IMR-90 (cell line): ENCODE measurements at regions not wholly inside any gene's neighbourhood (a gene's known extent, or its start where the extent isn't known, plus 50 kb on each side); places are given as distances from the start of the nearest gene placed in this dataset.

Source experiments
- ATAC-seq: fragments of 200-7000 bp; cut with Tn5 transposase; 2 replicates; pipeline ENCODE4 v1.9.1; 2020; ENCODE audit warnings: low read depth, mild to moderate bottlenecking, moderate library complexity
- BruUV-seq: library from RNA; stranded (reverse); fragments of 400-500 nt; replicated peaks from 2 replicates; lab custom pipeline; 2021; lab: Mats Ljungman, UMichigan
- CTCF ChIA-PET: fragments of 300-600 bp; formaldehyde crosslinking; extraction: SDS; loops from one replicate; lab custom pipeline; 2021; ENCODE audit warnings: antibody characterized with exemption; lab: Yijun Ruan, JAX
- POLR2A ChIA-PET: fragments of 300-600 bp; sonication (Branson Sonifier 250); formaldehyde crosslinking; loops from one replicate; lab custom pipeline; 2022; ENCODE audit warnings: antibody characterized with exemption; ENCODE audit not compliant: unreplicated experiment; lab: Charles Lee
- DNase-seq: peaks from one replicate; pipeline ENCODE4 v3.0.0; 2013
- H2AFZ ChIP-seq: replicated peaks from 2 replicates; pipeline ENCODE3; 2013; ENCODE audit warnings: low read length, mild to moderate bottlenecking; ENCODE audit not compliant: poor library complexity
- H2AK5ac ChIP-seq: 2 replicates; pipeline ENCODE4 v1.6.1; 2013; ENCODE audit warnings: low read depth, low read length, inconsistent platforms
- H2AK9ac ChIP-seq: replicated peaks from 2 replicates; pipeline ENCODE3; 2013; ENCODE audit warnings: mild to moderate bottlenecking, low read depth, low read length, moderate library complexity; ENCODE audit not compliant: poor library complexity
- H2BK120ac ChIP-seq: 2 replicates; pipeline ENCODE4 v1.6.1; 2013; ENCODE audit warnings: low read depth, low read length, inconsistent platforms
- H2BK15ac ChIP-seq: 3 replicates; pipeline ENCODE4 v1.6.1; 2013; ENCODE audit warnings: low read depth, low read length, inconsistent platforms
- H2BK20ac ChIP-seq: 2 replicates; pipeline ENCODE4 v1.6.1; 2013; ENCODE audit warnings: low read depth, mild to moderate bottlenecking, inconsistent platforms, low read length, moderate library complexity
- H2BK5ac ChIP-seq: 2 replicates; pipeline ENCODE4 v1.6.1; 2013; ENCODE audit warnings: mild to moderate bottlenecking, low read depth, low read length, inconsistent platforms; ENCODE audit not compliant: poor library complexity, severe bottlenecking
- H3K14ac ChIP-seq: replicated peaks from 2 replicates; pipeline ENCODE4 v1.6.1; 2013; ENCODE audit warnings: low read depth, low read length, inconsistent platforms
- H3K18ac ChIP-seq: 2 replicates; pipeline ENCODE4 v1.6.1; 2013; ENCODE audit warnings: low read depth, low read length, control low read depth
- H3K23ac ChIP-seq: 2 replicates; pipeline ENCODE4 v1.6.1; 2013; ENCODE audit warnings: low read depth, low read length, inconsistent platforms
- H3K27ac ChIP-seq: 2 replicates; pipeline ENCODE4 v1.5.1; 2013; ENCODE audit warnings: mild to moderate bottlenecking, control low read depth, low read length; ENCODE audit not compliant: insufficient read depth
- H3K27me3 ChIP-seq: 2 replicates; pipeline ENCODE4 v1.6.1; 2013; ENCODE audit warnings: low read length; ENCODE audit not compliant: control insufficient read depth, insufficient read depth
- H3K36me3 ChIP-seq: 2 replicates; pipeline ENCODE4 v1.6.1; 2013; ENCODE audit warnings: low read length, mixed read lengths; ENCODE audit not compliant: control insufficient read depth, insufficient read depth
- H3K4ac ChIP-seq: 2 replicates; pipeline ENCODE4 v1.6.1; 2013; ENCODE audit warnings: low read depth, low read length, inconsistent platforms
- H3K4me1 ChIP-seq: 2 replicates; pipeline ENCODE4 v1.6.1; 2013; ENCODE audit warnings: low read length, mixed read lengths; ENCODE audit not compliant: control insufficient read depth, insufficient read depth
- H3K4me2 ChIP-seq: 2 replicates; pipeline ENCODE4 v1.6.1; 2013; ENCODE audit warnings: low read depth, mild to moderate bottlenecking, control low read depth, low read length, moderate library complexity
- H3K4me3 ChIP-seq: 2 replicates; pipeline ENCODE4 v1.5.1; 2013; ENCODE audit warnings: low read depth, mild to moderate bottlenecking, control low read depth, low read length, moderate library complexity; ENCODE audit not compliant: insufficient read depth
- H3K56ac ChIP-seq: 2 replicates; pipeline ENCODE4 v1.6.1; 2013; ENCODE audit warnings: low read length, inconsistent platforms; ENCODE audit not compliant: insufficient read depth; ENCODE audit errors: extremely low read depth
- H3K79me1 ChIP-seq, 2 experiments: 2 replicates each; pipeline ENCODE4 v1.6.1; 2013; ENCODE audit warnings: low read length in 2 of 2, inconsistent platforms in 1 of 2, low read depth in 1 of 2
- H3K9ac ChIP-seq: 2 replicates; pipeline ENCODE4 v1.6.1; 2013; ENCODE audit warnings: low read depth, low read length, control low read depth
- H3K9me1 ChIP-seq: 2 replicates; pipeline ENCODE4 v1.6.1; 2013; ENCODE audit warnings: low read length, inconsistent platforms; ENCODE audit not compliant: insufficient read depth
- H3K9me3 ChIP-seq: 2 replicates; pipeline ENCODE4 v1.6.1; 2013; ENCODE audit warnings: low read length; ENCODE audit not compliant: control insufficient read depth, insufficient read depth
- H4K20me1 ChIP-seq: 2 replicates; pipeline ENCODE4 v1.6.1; 2013; ENCODE audit warnings: low read length, inconsistent platforms; ENCODE audit not compliant: insufficient read depth
- H4K5ac ChIP-seq: 2 replicates; pipeline ENCODE4 v1.6.1; 2013; ENCODE audit warnings: mild to moderate bottlenecking, low read depth, low read length, control low read depth
- H4K8ac ChIP-seq, 2 experiments: 2 replicates each; pipeline ENCODE4 v1.6.1; 2013; ENCODE audit warnings: low read depth in 2 of 2, low read length in 2 of 2, control low read depth in 1 of 2, inconsistent platforms in 1 of 2
- H4K91ac ChIP-seq: 2 replicates; pipeline ENCODE4 v1.6.1; 2013; ENCODE audit warnings: low read depth, low read length, inconsistent platforms; ENCODE audit not compliant: insufficient read depth
- MAFK ChIP-seq: IDR thresholded peaks from 2 replicates; pipeline ENCODE4 v1.6.1; 2012; ENCODE audit warnings: low read depth, low read length, improper control_type of control experiment
- MAZ ChIP-seq: IDR thresholded peaks from 2 replicates; pipeline ENCODE4 v1.6.1; 2012; ENCODE audit warnings: low read depth, mild to moderate bottlenecking, low read length, improper control_type of control experiment, moderate library complexity, borderline replicate concordance
- POLR2A ChIP-seq: IDR thresholded peaks from 2 replicates; pipeline ENCODE4 v1.6.1; 2012; ENCODE audit warnings: mild to moderate bottlenecking, low read depth, low read length
- RAD21 ChIP-seq: IDR thresholded peaks from 2 replicates; pipeline ENCODE4 v1.6.1; 2012; ENCODE audit warnings: low read length, improper control_type of control experiment
- SMC3 ChIP-seq: fragments of 150-350 bp; IDR thresholded peaks from 2 replicates; pipeline ENCODE4 v1.6.1; 2016; ENCODE audit warnings: low read depth, mild to moderate bottlenecking, antibody characterized with exemption, low read length, moderate library complexity
- WGBS, 2 experiments: methylation state at CpG; one replicate each; pipeline versions ENCODE4 v1.1.5 to v1.1.7; 2013; ENCODE audit warnings: missing lambda C conversion rate in 2 of 2; ENCODE audit not compliant: insufficient read length in 1 of 2; ENCODE audit errors: extremely low coverage in 2 of 2; 5-methylcytosine and 5-hydroxymethylcytosine counted together
- dilution Hi-C: fragments of 300-500 bp; cut with HindIII; formaldehyde crosslinking; loops from one replicate; pipeline ENCODE4 v1.14.3; 2018; ENCODE audit warnings: low sequenced_read_pairs; ENCODE audit not compliant: unreplicated experiment
- in situ Hi-C: fragments of 300-500 bp; cut with MboI; formaldehyde crosslinking; loops from 3 replicates; pipeline ENCODE4 v1.14.3; 2019; ENCODE audit warnings: low sequenced_read_pairs, inconsistent platforms, mixed read lengths
- intact Hi-C: fragments of 100-400 bp; cut with micrococcal nuclease; formaldehyde crosslinking; loops from 2 replicates; pipeline ENCODE4 v1.10.0; 2022
- TF ChIP-seq, protein P1 (sequence below): fragments of 150-350 bp; IDR thresholded peaks from 2 replicates; pipeline ENCODE4 v1.6.1; 2016; ENCODE audit warnings: low read depth, mild to moderate bottlenecking, low read length, moderate library complexity, borderline replicate concordance
- TF ChIP-seq, protein P2 (sequence below): conservative IDR thresholded peaks from 2 replicates; pipeline ENCODE4 v1.5.1; 2012; ENCODE audit warnings: mild to moderate bottlenecking, low read depth, low read length, improper control_type of control experiment

DNA sequence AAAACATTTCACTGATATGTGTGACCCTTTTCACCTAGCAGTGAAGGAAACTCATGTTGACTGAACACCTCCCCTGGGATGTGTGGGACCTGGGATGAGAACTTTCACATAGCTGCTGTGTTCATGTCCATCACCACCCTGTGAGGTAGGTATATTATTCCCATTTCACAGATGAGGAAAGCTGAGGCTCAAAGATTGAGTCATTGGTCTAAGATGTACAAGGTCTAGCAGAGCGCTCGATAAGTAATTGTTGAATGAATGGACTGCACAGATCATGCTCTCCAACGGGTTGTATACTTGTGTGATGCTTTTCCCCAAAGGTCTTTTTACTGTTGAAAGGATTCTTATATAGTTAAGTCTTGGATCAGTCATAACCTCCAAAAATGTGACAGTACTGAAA, 75.6 kb upstream of the TSC22D1 start:
- BruUV-seq = no TSS peak
- no peaks in the 10 kb centered on the region for H3K27me3 ChIP-seq
- H3K36me3 ChIP-seq = no peaks in the 10 kb centered on the region
- H2AK5ac ChIP-seq = no peak overlapping the region
- WGBS, 2 experiments = no CpG with 5 or more reads among the region's 3 CpGs
- DNase-seq (no peak), ATAC-seq (no peak)
- dilution Hi-C loops (no loop called here), in situ Hi-C loops (no loop called here), intact Hi-C loops (no loop called here)
- no peak overlapping the region for H3K23ac ChIP-seq
- H3K4me3 ChIP-seq = no peak overlapping the region
- no peak overlapping the region for H2BK20ac ChIP-seq
- no peak overlapping the region for H4K8ac ChIP-seq
- no peaks in the 10 kb centered on the region for H3K79me1 ChIP-seq
- H4K20me1 ChIP-seq = no peaks in the 10 kb centered on the region
- peaks cover 10% of the 10 kb centered on the region for H3K4me1 ChIP-seq
- TF ChIP-seq SMC3 (no peak), RAD21 (no peak), MAZ (no peak), POLR2A (no peak), MAFK (no peak)
- TF ChIP-seq, protein P1, sequence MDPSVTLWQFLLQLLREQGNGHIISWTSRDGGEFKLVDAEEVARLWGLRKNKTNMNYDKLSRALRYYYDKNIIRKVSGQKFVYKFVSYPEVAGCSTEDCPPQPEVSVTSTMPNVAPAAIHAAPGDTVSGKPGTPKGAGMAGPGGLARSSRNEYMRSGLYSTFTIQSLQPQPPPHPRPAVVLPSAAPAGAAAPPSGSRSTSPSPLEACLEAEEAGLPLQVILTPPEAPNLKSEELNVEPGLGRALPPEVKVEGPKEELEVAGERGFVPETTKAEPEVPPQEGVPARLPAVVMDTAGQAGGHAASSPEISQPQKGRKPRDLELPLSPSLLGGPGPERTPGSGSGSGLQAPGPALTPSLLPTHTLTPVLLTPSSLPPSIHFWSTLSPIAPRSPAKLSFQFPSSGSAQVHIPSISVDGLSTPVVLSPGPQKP = no peak
- TF ChIP-seq, protein P2, sequence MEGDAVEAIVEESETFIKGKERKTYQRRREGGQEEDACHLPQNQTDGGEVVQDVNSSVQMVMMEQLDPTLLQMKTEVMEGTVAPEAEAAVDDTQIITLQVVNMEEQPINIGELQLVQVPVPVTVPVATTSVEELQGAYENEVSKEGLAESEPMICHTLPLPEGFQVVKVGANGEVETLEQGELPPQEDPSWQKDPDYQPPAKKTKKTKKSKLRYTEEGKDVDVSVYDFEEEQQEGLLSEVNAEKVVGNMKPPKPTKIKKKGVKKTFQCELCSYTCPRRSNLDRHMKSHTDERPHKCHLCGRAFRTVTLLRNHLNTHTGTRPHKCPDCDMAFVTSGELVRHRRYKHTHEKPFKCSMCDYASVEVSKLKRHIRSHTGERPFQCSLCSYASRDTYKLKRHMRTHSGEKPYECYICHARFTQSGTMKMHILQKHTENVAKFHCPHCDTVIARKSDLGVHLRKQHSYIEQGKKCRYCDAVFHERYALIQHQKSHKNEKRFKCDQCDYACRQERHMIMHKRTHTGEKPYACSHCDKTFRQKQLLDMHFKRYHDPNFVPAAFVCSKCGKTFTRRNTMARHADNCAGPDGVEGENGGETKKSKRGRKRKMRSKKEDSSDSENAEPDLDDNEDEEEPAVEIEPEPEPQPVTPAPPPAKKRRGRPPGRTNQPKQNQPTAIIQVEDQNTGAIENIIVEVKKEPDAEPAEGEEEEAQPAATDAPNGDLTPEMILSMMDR = no peak
- H2AK9ac ChIP-seq = no peak overlapping the region
- no peak overlapping the region for H3K18ac ChIP-seq
- no peak overlapping the region for H3K56ac ChIP-seq
- H3K27ac ChIP-seq = no peak overlapping the region
- no peak overlapping the region for H2BK15ac ChIP-seq
- H2AFZ ChIP-seq = no peak overlapping the region
- H3K4me2 ChIP-seq = no peak overlapping the region
- H4K91ac ChIP-seq = no peak overlapping the region
- H3K9me1 ChIP-seq = peaks cover 4% of the 10 kb centered on the region; the same call in 1 of the 2 replicates
- POLR2A ChIA-PET = no interaction called here
- no peak overlapping the region for H3K4ac ChIP-seq
- H3K9me3 ChIP-seq = no peaks in the 10 kb centered on the region
- H2BK5ac ChIP-seq = no peak overlapping the region
- no peak overlapping the region for H3K14ac ChIP-seq
- H2BK120ac ChIP-seq = no peak overlapping the region
- H4K5ac ChIP-seq = no peak overlapping the region
- CTCF ChIA-PET = no interaction called here
- H3K9ac ChIP-seq = no peak overlapping the region
